ENCODE measurements at regions not wholly inside any gene's neighbourhood (a gene's known extent, or its start where the extent isn't known, plus 50 kb on each side); places are given as distances from the start of the nearest gene placed in this dataset.
"Not testable (repeated sequence)": the region's sequence is repeated elsewhere in the genome, so short reads cannot be mapped to it uniquely, and the experiment has no call there.

- DNase-seq: no peak
Observed at GRCh38 chr4:149870008-149870407, 54.4 kb upstream of the IQCM start.

GRCh38 chr4:149881744-149882143, 66.1 kb upstream of the IQCM start:
- DNase-seq: no peak

GRCh38 chr4:149882251-149882650, 66.6 kb upstream of the IQCM start:
- DNase-seq: no peak

GRCh38 chr4:149884046-149884445, 68.4 kb upstream of the IQCM start:
- DNase-seq: no peak

- DNase-seq: no peak
Observed at GRCh38 chr4:149884529-149885181, 69.0 kb upstream of the IQCM start.

GRCh38 chr4:149885896-149886295, 70.3 kb upstream of the IQCM start:
- no peak for DNase-seq

- DNase-seq: no peak
Observed at GRCh38 chr4:149886786-149887490, 71.3 kb upstream of the IQCM start.

- DNase-seq: no peak
Observed at GRCh38 chr4:149889991-149890390, 74.3 kb upstream of the IQCM start.

GRCh38 chr4:149890531-149890930, 74.9 kb upstream of the IQCM start:
- no peak for DNase-seq

GRCh38 chr4:149891426-149891825, 75.8 kb upstream of the IQCM start:
- no peak for DNase-seq

- no peak for DNase-seq
Observed at GRCh38 chr4:149896432-149896831, 80.8 kb upstream of the IQCM start.

GRCh38 chr4:149897783-149898182, 82.1 kb upstream of the IQCM start:
- no peak for DNase-seq

GRCh38 chr4:149901128-149901527, 85.5 kb upstream of the IQCM start:
- DNase-seq: no peak

- DNase-seq: no peak
Observed at GRCh38 chr4:149902242-149902641, 86.6 kb upstream of the IQCM start.

GRCh38 chr4:149910177-149910576, 94.5 kb upstream of the IQCM start:
- DNase-seq: no peak

GRCh38 chr4:149910604-149911350, 95.1 kb upstream of the IQCM start:
- DNase-seq: no peak

- no peak for DNase-seq
Observed at GRCh38 chr4:149911354-149911753, 95.7 kb upstream of the IQCM start.

- no peak for DNase-seq
Observed at GRCh38 chr4:149912000-149912399, 96.4 kb upstream of the IQCM start.

- DNase-seq: peak in 1 of 2 donors; percentile 7
Observed at GRCh38 chr4:149914119-149915115, 98.8 kb upstream of the IQCM start.

GRCh38 chr4:149915735-149916134, 100.1 kb upstream of the IQCM start:
- not testable (repeated sequence) for DNase-seq

- DNase-seq: no peak
Observed at GRCh38 chr4:149923736-149924135, 108.1 kb upstream of the IQCM start.

GRCh38 chr4:149927514-149927913, 111.9 kb upstream of the IQCM start:
- DNase-seq: no peak

GRCh38 chr4:149928507-149928906, 112.9 kb upstream of the IQCM start:
- DNase-seq: no peak

Data from CD4-positive, alpha-beta T cell treated with Interferon alpha-2 for 1 hour (primary cell).